IMR-90 (cell line): ENCODE measurements at regions not wholly inside any gene's neighbourhood (a gene's known extent, or its start where the extent isn't known, plus 50 kb on each side); places are given as distances from the start of the nearest gene placed in this dataset.
"Not testable (repeated sequence)": the region's sequence is repeated elsewhere in the genome, so short reads cannot be mapped to it uniquely, and the experiment has no call there.

ENCODE experiments used
- ATAC-seq: fragments of 200-7000 bp; cut with Tn5 transposase; 2 replicates; pipeline ENCODE4 v1.9.1; 2020; ENCODE audit warnings: low read depth, mild to moderate bottlenecking, moderate library complexity
- BruUV-seq: library from RNA; stranded (reverse); fragments of 400-500 nt; replicated peaks from 2 replicates; lab custom pipeline; 2021; lab: Mats Ljungman, UMichigan
- CTCF ChIA-PET: fragments of 300-600 bp; formaldehyde crosslinking; extraction: SDS; loops from one replicate; lab custom pipeline; 2021; ENCODE audit warnings: antibody characterized with exemption; lab: Yijun Ruan, JAX
- POLR2A ChIA-PET: fragments of 300-600 bp; sonication (Branson Sonifier 250); formaldehyde crosslinking; loops from one replicate; lab custom pipeline; 2022; ENCODE audit warnings: antibody characterized with exemption; ENCODE audit not compliant: unreplicated experiment; lab: Charles Lee
- DNase-seq: peaks from one replicate; pipeline ENCODE4 v3.0.0; 2013
- H2AFZ ChIP-seq: replicated peaks from 2 replicates; pipeline ENCODE3; 2013; ENCODE audit warnings: low read length, mild to moderate bottlenecking; ENCODE audit not compliant: poor library complexity
- H2AK5ac ChIP-seq: 2 replicates; pipeline ENCODE4 v1.6.1; 2013; ENCODE audit warnings: low read depth, low read length, inconsistent platforms
- H2AK9ac ChIP-seq: replicated peaks from 2 replicates; pipeline ENCODE3; 2013; ENCODE audit warnings: mild to moderate bottlenecking, low read depth, low read length, moderate library complexity; ENCODE audit not compliant: poor library complexity
- H2BK120ac ChIP-seq: 2 replicates; pipeline ENCODE4 v1.6.1; 2013; ENCODE audit warnings: low read depth, low read length, inconsistent platforms
- H2BK15ac ChIP-seq: 3 replicates; pipeline ENCODE4 v1.6.1; 2013; ENCODE audit warnings: low read depth, low read length, inconsistent platforms
- H2BK20ac ChIP-seq: 2 replicates; pipeline ENCODE4 v1.6.1; 2013; ENCODE audit warnings: low read depth, mild to moderate bottlenecking, inconsistent platforms, low read length, moderate library complexity
- H2BK5ac ChIP-seq: 2 replicates; pipeline ENCODE4 v1.6.1; 2013; ENCODE audit warnings: mild to moderate bottlenecking, low read depth, low read length, inconsistent platforms; ENCODE audit not compliant: poor library complexity, severe bottlenecking
- H3K14ac ChIP-seq: replicated peaks from 2 replicates; pipeline ENCODE4 v1.6.1; 2013; ENCODE audit warnings: low read depth, low read length, inconsistent platforms
- H3K18ac ChIP-seq: 2 replicates; pipeline ENCODE4 v1.6.1; 2013; ENCODE audit warnings: low read depth, low read length, control low read depth
- H3K23ac ChIP-seq: 2 replicates; pipeline ENCODE4 v1.6.1; 2013; ENCODE audit warnings: low read depth, low read length, inconsistent platforms
- H3K27ac ChIP-seq: 2 replicates; pipeline ENCODE4 v1.5.1; 2013; ENCODE audit warnings: mild to moderate bottlenecking, control low read depth, low read length; ENCODE audit not compliant: insufficient read depth
- H3K27me3 ChIP-seq: 2 replicates; pipeline ENCODE4 v1.6.1; 2013; ENCODE audit warnings: low read length; ENCODE audit not compliant: control insufficient read depth, insufficient read depth
- H3K36me3 ChIP-seq: 2 replicates; pipeline ENCODE4 v1.6.1; 2013; ENCODE audit warnings: low read length, mixed read lengths; ENCODE audit not compliant: control insufficient read depth, insufficient read depth
- H3K4ac ChIP-seq: 2 replicates; pipeline ENCODE4 v1.6.1; 2013; ENCODE audit warnings: low read depth, low read length, inconsistent platforms
- H3K4me1 ChIP-seq: 2 replicates; pipeline ENCODE4 v1.6.1; 2013; ENCODE audit warnings: low read length, mixed read lengths; ENCODE audit not compliant: control insufficient read depth, insufficient read depth
- H3K4me2 ChIP-seq: 2 replicates; pipeline ENCODE4 v1.6.1; 2013; ENCODE audit warnings: low read depth, mild to moderate bottlenecking, control low read depth, low read length, moderate library complexity
- H3K4me3 ChIP-seq: 2 replicates; pipeline ENCODE4 v1.5.1; 2013; ENCODE audit warnings: low read depth, mild to moderate bottlenecking, control low read depth, low read length, moderate library complexity; ENCODE audit not compliant: insufficient read depth
- H3K56ac ChIP-seq: 2 replicates; pipeline ENCODE4 v1.6.1; 2013; ENCODE audit warnings: low read length, inconsistent platforms; ENCODE audit not compliant: insufficient read depth; ENCODE audit errors: extremely low read depth
- H3K79me1 ChIP-seq, 2 experiments: 2 replicates each; pipeline ENCODE4 v1.6.1; 2013; ENCODE audit warnings: low read length in 2 of 2, inconsistent platforms in 1 of 2, low read depth in 1 of 2
- H3K9ac ChIP-seq: 2 replicates; pipeline ENCODE4 v1.6.1; 2013; ENCODE audit warnings: low read depth, low read length, control low read depth
- H3K9me1 ChIP-seq: 2 replicates; pipeline ENCODE4 v1.6.1; 2013; ENCODE audit warnings: low read length, inconsistent platforms; ENCODE audit not compliant: insufficient read depth
- H3K9me3 ChIP-seq: 2 replicates; pipeline ENCODE4 v1.6.1; 2013; ENCODE audit warnings: low read length; ENCODE audit not compliant: control insufficient read depth, insufficient read depth
- H4K20me1 ChIP-seq: 2 replicates; pipeline ENCODE4 v1.6.1; 2013; ENCODE audit warnings: low read length, inconsistent platforms; ENCODE audit not compliant: insufficient read depth
- H4K5ac ChIP-seq: 2 replicates; pipeline ENCODE4 v1.6.1; 2013; ENCODE audit warnings: mild to moderate bottlenecking, low read depth, low read length, control low read depth
- H4K8ac ChIP-seq, 2 experiments: 2 replicates each; pipeline ENCODE4 v1.6.1; 2013; ENCODE audit warnings: low read depth in 2 of 2, low read length in 2 of 2, control low read depth in 1 of 2, inconsistent platforms in 1 of 2
- H4K91ac ChIP-seq: 2 replicates; pipeline ENCODE4 v1.6.1; 2013; ENCODE audit warnings: low read depth, low read length, inconsistent platforms; ENCODE audit not compliant: insufficient read depth
- MXI1 ChIP-seq: IDR thresholded peaks from 2 replicates; pipeline ENCODE4 v1.6.1; 2012; ENCODE audit warnings: low read depth, mild to moderate bottlenecking, low read length, moderate library complexity, borderline replicate concordance
- NFE2L2 ChIP-seq: fragments of 150-350 bp; IDR thresholded peaks from 2 replicates; pipeline ENCODE4 v1.6.1; 2016; ENCODE audit warnings: low read depth, mild to moderate bottlenecking, low read length
- SMC3 ChIP-seq: fragments of 150-350 bp; IDR thresholded peaks from 2 replicates; pipeline ENCODE4 v1.6.1; 2016; ENCODE audit warnings: low read depth, mild to moderate bottlenecking, antibody characterized with exemption, low read length, moderate library complexity
- WGBS, 2 experiments: methylation state at CpG; one replicate each; pipeline versions ENCODE4 v1.1.5 to v1.1.7; 2013; ENCODE audit warnings: missing lambda C conversion rate in 2 of 2; ENCODE audit not compliant: insufficient read length in 1 of 2; ENCODE audit errors: extremely low coverage in 2 of 2; 5-methylcytosine and 5-hydroxymethylcytosine counted together
- dilution Hi-C: fragments of 300-500 bp; cut with HindIII; formaldehyde crosslinking; loops from one replicate; pipeline ENCODE4 v1.14.3; 2018; ENCODE audit warnings: low sequenced_read_pairs; ENCODE audit not compliant: unreplicated experiment
- in situ Hi-C: fragments of 300-500 bp; cut with MboI; formaldehyde crosslinking; loops from 3 replicates; pipeline ENCODE4 v1.14.3; 2019; ENCODE audit warnings: low sequenced_read_pairs, inconsistent platforms, mixed read lengths
- intact Hi-C: fragments of 100-400 bp; cut with micrococcal nuclease; formaldehyde crosslinking; loops from 2 replicates; pipeline ENCODE4 v1.10.0; 2022

- no peak for ATAC-seq
- Histone ChIP-seq H3K56ac (no peak overlapping the region), H3K4me1 (no peaks in the 10 kb centered on the region), H3K9ac (no peak overlapping the region), H3K27me3 (no peaks in the 10 kb centered on the region), H3K9me3 (peaks cover 5% of the 10 kb centered on the region; the same call in 1 of the 2 replicates), H2BK15ac (no peak overlapping the region), H2BK20ac (no peak overlapping the region), H4K5ac (no peak overlapping the region), H3K4ac (no peak overlapping the region), H3K9me1 (no peaks in the 10 kb centered on the region), H3K23ac (no peak overlapping the region), H4K8ac (no peak overlapping the region), H4K20me1 (no peaks in the 10 kb centered on the region), H2AFZ (no peak overlapping the region), H3K4me2 (no peak overlapping the region), H4K91ac (no peak overlapping the region), H3K79me1 (no peaks in the 10 kb centered on the region), H3K4me3 (no peak overlapping the region), H2AK9ac (no peak overlapping the region), H3K36me3 (no peaks in the 10 kb centered on the region), H3K14ac (no peak overlapping the region), H2BK5ac (no peak overlapping the region), H3K18ac (no peak overlapping the region), H2BK120ac (no peak overlapping the region), H3K27ac (no peak overlapping the region), H2AK5ac (no peak overlapping the region)
- no peak for DNase-seq
- in situ Hi-C loops (no loop called here), intact Hi-C loops (no loop called here), dilution Hi-C loops (no loop called here)
- 14% methylated on average over 2 of the region's 6 CpGs; no CpG with 5 or more reads in 1 of the 2 experiments for WGBS, 2 experiments
- BruUV-seq, result no TSS peak
- ChIA-PET POLR2A (no interaction called here), CTCF (no interaction called here)
- TF ChIP-seq SMC3 (no peak), NFE2L2 (no peak), MXI1 (no peak)
Measured at GRCh38 chr4:170687751-170688150, 598.0 kb upstream of the AADAT start.

- H4K91ac ChIP-seq, H3K4me2 ChIP-seq, POLR2A ChIA-PET, H2AFZ ChIP-seq, H3K56ac ChIP-seq, H3K4me3 ChIP-seq, H2AK5ac ChIP-seq, H2AK9ac ChIP-seq, H2BK5ac ChIP-seq, H3K23ac ChIP-seq, in situ Hi-C loops, H3K27ac ChIP-seq, H2BK120ac ChIP-seq, H3K9me3 ChIP-seq, H3K4me1 ChIP-seq, H4K8ac ChIP-seq, H4K5ac ChIP-seq, H4K20me1 ChIP-seq, intact Hi-C loops, H3K4ac ChIP-seq, H2BK20ac ChIP-seq, H3K14ac ChIP-seq, BruUV-seq, H3K79me1 ChIP-seq, H3K9ac ChIP-seq, H3K9me1 ChIP-seq, H3K27me3 ChIP-seq, dilution Hi-C loops, CTCF ChIA-PET, H3K18ac ChIP-seq, DNase-seq, H2BK15ac ChIP-seq, ATAC-seq, H3K36me3 ChIP-seq: not testable (repeated sequence)
- 100% methylated on average over 1 of the region's 4 CpGs; no CpG with 5 or more reads in 1 of the 2 experiments for WGBS, 2 experiments
Measured at GRCh38 chr4:170685701-170686100, 595.9 kb upstream of the AADAT start.
